Mesenchymal stem cell (in vitro differentiated cells and primary cell): ENCODE measurements at regions not wholly inside any gene's neighbourhood (a gene's known extent, or its start where the extent isn't known, plus 50 kb on each side); places are given as distances from the start of the nearest gene placed in this dataset.
"Not testable (repeated sequence)": the region's sequence is repeated elsewhere in the genome, so short reads cannot be mapped to it uniquely, and the experiment has no call there.

Source experiments
- DNase-seq: peaks from one replicate; pipeline ENCODE4 v3.0.0-alpha.2; 2013
- H2AFZ ChIP-seq: one replicate; pipeline ENCODE4 v1.6.1; 2013; ENCODE audit warnings: low read depth, mild to moderate bottlenecking, control low read depth, inconsistent platforms, low read length, moderate library complexity
- H2AK5ac ChIP-seq: 2 replicates; pipeline ENCODE4 v1.6.1; 2013; ENCODE audit warnings: low read length, moderate library complexity, mild to moderate bottlenecking, inconsistent platforms; ENCODE audit not compliant: severe bottlenecking
- H2BK120ac ChIP-seq: one replicate; pipeline ENCODE4 v1.6.1; 2013; ENCODE audit warnings: low read depth, mild to moderate bottlenecking, inconsistent platforms, low read length, moderate library complexity
- H2BK12ac ChIP-seq, 2 experiments: one replicate each; pipeline ENCODE4 v1.6.1; 2013; ENCODE audit warnings: inconsistent platforms in 2 of 2, low read length in 2 of 2, mild to moderate bottlenecking in 2 of 2, moderate library complexity in 2 of 2, control low read depth in 1 of 2
- H2BK15ac ChIP-seq: one replicate; pipeline ENCODE4 v1.6.1; 2013; ENCODE audit warnings: mild to moderate bottlenecking, low read depth, inconsistent platforms; ENCODE audit not compliant: poor library complexity, severe bottlenecking
- H2BK5ac ChIP-seq: 2 replicates; pipeline ENCODE4 v1.6.1; 2013; ENCODE audit warnings: low read depth, mild to moderate bottlenecking, low read length, control low read depth, inconsistent platforms; ENCODE audit not compliant: poor library complexity, severe bottlenecking
- H3K14ac ChIP-seq, 2 experiments: one replicate each; pipeline ENCODE4 v1.6.1; 2013; ENCODE audit warnings: inconsistent platforms in 2 of 2, low read length in 2 of 2, control low read depth in 1 of 2, mild to moderate bottlenecking in 1 of 2, moderate library complexity in 1 of 2
- H3K18ac ChIP-seq, 2 experiments: one replicate each; pipeline ENCODE4 v1.6.1; 2013; ENCODE audit warnings: inconsistent platforms in 2 of 2, low read length in 2 of 2, control low read depth in 1 of 2, low read depth in 1 of 2, mild to moderate bottlenecking in 1 of 2
- H3K23ac ChIP-seq, 2 experiments: one replicate each; pipeline ENCODE4 v1.6.1; 2013; ENCODE audit warnings: inconsistent platforms in 2 of 2, low read length in 2 of 2, mild to moderate bottlenecking in 2 of 2, moderate library complexity in 2 of 2, control low read depth in 1 of 2
- H3K27ac ChIP-seq: 2 replicates; pipeline ENCODE4 v1.5.1; 2013; ENCODE audit warnings: mild to moderate bottlenecking, moderate library complexity, low read length, control low read depth, inconsistent platforms; ENCODE audit not compliant: poor library complexity, severe bottlenecking
- H3K27me3 ChIP-seq, 2 experiments: 2 replicates each; pipeline versions ENCODE4 v1.6.1 to v1.7.0; 2013; ENCODE audit warnings: low read length in 2 of 2, mild to moderate bottlenecking in 2 of 2, moderate library complexity in 2 of 2, control low read depth in 1 of 2, inconsistent platforms in 1 of 2; ENCODE audit not compliant: control insufficient read depth in 1 of 2, insufficient read depth in 1 of 2
- H3K36me3 ChIP-seq, 2 experiments: 2 replicates each; pipeline versions ENCODE4 v1.6.1 to v1.7.0; 2013; ENCODE audit warnings: low read length in 2 of 2, control low read depth in 1 of 2, inconsistent platforms in 1 of 2, low read depth in 1 of 2, mild to moderate bottlenecking in 1 of 2; ENCODE audit not compliant: insufficient read depth in 2 of 2, control insufficient read depth in 1 of 2
- H3K4ac ChIP-seq, 2 experiments: one replicate each; pipeline ENCODE4 v1.6.1; 2013; ENCODE audit warnings: inconsistent platforms in 2 of 2, low read length in 2 of 2, mild to moderate bottlenecking in 2 of 2, moderate library complexity in 2 of 2, control low read depth in 1 of 2, low read depth in 1 of 2
- H3K4me1 ChIP-seq: 2 replicates; pipeline ENCODE4 v1.6.1; 2013; ENCODE audit warnings: low read depth, low read length, control low read depth; ENCODE audit not compliant: control insufficient read depth, insufficient read depth
- H3K4me2 ChIP-seq: 2 replicates; pipeline ENCODE4 v1.6.1; 2013; ENCODE audit warnings: low read length, mild to moderate bottlenecking, inconsistent platforms; ENCODE audit not compliant: poor library complexity, severe bottlenecking
- H3K4me3 ChIP-seq, 2 experiments: 2 replicates each; pipeline versions ENCODE4 v1.5.1 to v1.7.0; 2013; ENCODE audit warnings: low read length in 2 of 2, mild to moderate bottlenecking in 2 of 2, control low read depth in 1 of 2, low read depth in 1 of 2; ENCODE audit not compliant: insufficient read depth in 1 of 2
- H3K79me1 ChIP-seq: replicated peaks from 2 replicates; pipeline ENCODE4 v1.6.1; 2013; ENCODE audit warnings: mild to moderate bottlenecking, control low read depth, low read length, inconsistent platforms; ENCODE audit not compliant: poor library complexity, severe bottlenecking
- H3K9ac ChIP-seq: 2 replicates; pipeline ENCODE4 v1.7.0; 2013; ENCODE audit warnings: mild to moderate bottlenecking, low read length, moderate library complexity
- H3K9me3 ChIP-seq: 2 replicates; pipeline ENCODE4 v1.7.0; 2013; ENCODE audit warnings: mild to moderate bottlenecking, low read length; ENCODE audit not compliant: control insufficient read depth
- H4K8ac ChIP-seq: one replicate; pipeline ENCODE4 v1.6.1; 2013; ENCODE audit warnings: inconsistent platforms, mild to moderate bottlenecking, low read length, moderate library complexity
- H4K91ac ChIP-seq: one replicate; pipeline ENCODE4 v1.6.1; 2013; ENCODE audit warnings: mild to moderate bottlenecking, low read length, inconsistent platforms
- WGBS: methylation state at CpG from one replicate; pipeline ENCODE4 v1.1.7; 2013; ENCODE audit warnings: mixed read lengths; 5-methylcytosine and 5-hydroxymethylcytosine counted together

GRCh38 chr22:11578551-11578950 lies 3949.4 kb upstream of the OR11H1 start:
- not testable (repeated sequence) for H3K79me1 ChIP-seq, H3K4ac ChIP-seq, H3K27me3 ChIP-seq, H3K4me3 ChIP-seq, H3K18ac ChIP-seq, H2BK12ac ChIP-seq, H2BK15ac ChIP-seq, H3K14ac ChIP-seq, H4K8ac ChIP-seq, H3K4me1 ChIP-seq, H2BK120ac ChIP-seq, H3K36me3 ChIP-seq, H4K91ac ChIP-seq, H3K23ac ChIP-seq, H2AFZ ChIP-seq, H2BK5ac ChIP-seq, H3K27ac ChIP-seq, DNase-seq, H3K9ac ChIP-seq, H2AK5ac ChIP-seq
- WGBS = 41% methylated on average over 3 of the region's 3 CpGs
- Histone ChIP-seq H3K9me3 (peaks cover 13% of the 10 kb centered on the region), H3K4me2 (peak overlapping the region; percentile 10)

GRCh38 chr22:11582048-11582447 lies 3945.9 kb upstream of the OR11H1 start:
- H3K4me1 ChIP-seq, H3K79me1 ChIP-seq, H2BK12ac ChIP-seq, H4K91ac ChIP-seq, H2BK5ac ChIP-seq, H2BK120ac ChIP-seq, H3K4me3 ChIP-seq, H3K27ac ChIP-seq, H3K27me3 ChIP-seq, H3K9ac ChIP-seq, H2AK5ac ChIP-seq, H3K18ac ChIP-seq, DNase-seq, H3K36me3 ChIP-seq, H3K23ac ChIP-seq, H4K8ac ChIP-seq, H2AFZ ChIP-seq, H3K4me2 ChIP-seq, H2BK15ac ChIP-seq, H3K4ac ChIP-seq, H3K14ac ChIP-seq: not testable (repeated sequence)
- 58% methylated on average over 2 of the region's 4 CpGs for WGBS
- peaks cover 17% of the 10 kb centered on the region for H3K9me3 ChIP-seq

- H3K9me3 ChIP-seq = peaks cover 17% of the 10 kb centered on the region
- not testable (repeated sequence) for H3K36me3 ChIP-seq, H3K18ac ChIP-seq, H3K4me2 ChIP-seq, H2BK15ac ChIP-seq, H3K27ac ChIP-seq, H3K14ac ChIP-seq, H3K23ac ChIP-seq, H3K4me1 ChIP-seq, H3K4me3 ChIP-seq, H3K27me3 ChIP-seq, H2BK5ac ChIP-seq, H4K91ac ChIP-seq, H2AK5ac ChIP-seq, H2AFZ ChIP-seq, DNase-seq, H3K9ac ChIP-seq, H4K8ac ChIP-seq, H3K4ac ChIP-seq, H2BK12ac ChIP-seq, H3K79me1 ChIP-seq, H2BK120ac ChIP-seq
- WGBS = 20% methylated on average over 4 of the region's 4 CpGs
Observed at GRCh38 chr22:11584231-11584630, 3943.8 kb upstream of the OR11H1 start.

GRCh38 chr22:11594552-11594951 lies 3933.4 kb upstream of the OR11H1 start:
- not testable (repeated sequence) for H3K36me3 ChIP-seq, H2BK120ac ChIP-seq, H3K9ac ChIP-seq, H2BK5ac ChIP-seq, H3K4me1 ChIP-seq, H3K79me1 ChIP-seq, H3K4ac ChIP-seq, H4K91ac ChIP-seq, DNase-seq, H3K27ac ChIP-seq, H3K14ac ChIP-seq, H3K4me2 ChIP-seq, H3K23ac ChIP-seq, H3K18ac ChIP-seq, H3K4me3 ChIP-seq, H3K27me3 ChIP-seq, H4K8ac ChIP-seq, H2AFZ ChIP-seq, H2BK12ac ChIP-seq, H2BK15ac ChIP-seq, H2AK5ac ChIP-seq
- peaks cover 23% of the 10 kb centered on the region for H3K9me3 ChIP-seq
- 57% methylated on average over 4 of the region's 4 CpGs for WGBS
